Bronchial epithelial cell (primary cell): ENCODE measurements at regions not wholly inside any gene's neighbourhood (a gene's known extent, or its start where the extent isn't known, plus 50 kb on each side); places are given as distances from the start of the nearest gene placed in this dataset.

Experiments
- DNase-seq: peaks from one replicate; pipeline ENCODE4 v3.0.0-alpha.2; 2010; ENCODE audit warnings: low read depth
- FAIRE-seq: peaks from 2 replicates; lab custom pipeline; 2011; peaks lifted over from hg19 to GRCh38; lab: Jason Lieb, UNC
- H3K27me3 ChIP-seq: 2 replicates; pipeline ENCODE4 v1.5.1; 2011; ENCODE audit warnings: low read length; ENCODE audit not compliant: control insufficient read depth, insufficient read depth
- H3K36me3 ChIP-seq: 2 replicates; pipeline ENCODE4 v1.5.1; 2011; ENCODE audit warnings: low read length; ENCODE audit not compliant: control insufficient read depth, insufficient read depth
- H3K4me3 ChIP-seq: 2 replicates; pipeline ENCODE4 v1.5.1; 2011; ENCODE audit warnings: mild to moderate bottlenecking, low read depth, low read length, control low read depth
- TF ChIP-seq, protein P1 (sequence below): IDR thresholded peaks from 2 replicates; pipeline ENCODE4 v1.5.1; 2011; ENCODE audit warnings: mild to moderate bottlenecking, moderate library complexity, low read length, control low read depth, inconsistent platforms; ENCODE audit not compliant: insufficient read depth, severe bottlenecking

DNA sequence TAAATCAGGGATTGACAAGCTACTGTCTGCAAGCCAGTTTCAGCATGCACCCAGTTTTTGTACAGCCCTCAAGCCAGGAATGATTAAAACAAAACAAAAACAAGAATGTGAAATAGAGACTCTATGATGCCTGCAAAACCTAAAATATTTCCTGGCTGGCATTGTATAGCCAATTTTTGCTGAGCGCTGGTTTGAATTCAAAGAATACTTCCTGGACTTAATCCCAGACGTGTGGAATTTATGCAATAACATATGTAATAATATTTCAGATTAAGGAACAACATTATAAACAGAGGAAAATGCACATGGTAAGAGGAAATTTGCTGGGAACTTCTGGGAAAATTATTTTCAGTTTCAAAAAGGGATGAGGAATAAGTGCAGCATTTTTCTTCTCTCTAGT is 148.1 kb upstream of the RPRM start:
- DNase-seq (no peak), FAIRE-seq (no peak)
- TF ChIP-seq, protein P1, sequence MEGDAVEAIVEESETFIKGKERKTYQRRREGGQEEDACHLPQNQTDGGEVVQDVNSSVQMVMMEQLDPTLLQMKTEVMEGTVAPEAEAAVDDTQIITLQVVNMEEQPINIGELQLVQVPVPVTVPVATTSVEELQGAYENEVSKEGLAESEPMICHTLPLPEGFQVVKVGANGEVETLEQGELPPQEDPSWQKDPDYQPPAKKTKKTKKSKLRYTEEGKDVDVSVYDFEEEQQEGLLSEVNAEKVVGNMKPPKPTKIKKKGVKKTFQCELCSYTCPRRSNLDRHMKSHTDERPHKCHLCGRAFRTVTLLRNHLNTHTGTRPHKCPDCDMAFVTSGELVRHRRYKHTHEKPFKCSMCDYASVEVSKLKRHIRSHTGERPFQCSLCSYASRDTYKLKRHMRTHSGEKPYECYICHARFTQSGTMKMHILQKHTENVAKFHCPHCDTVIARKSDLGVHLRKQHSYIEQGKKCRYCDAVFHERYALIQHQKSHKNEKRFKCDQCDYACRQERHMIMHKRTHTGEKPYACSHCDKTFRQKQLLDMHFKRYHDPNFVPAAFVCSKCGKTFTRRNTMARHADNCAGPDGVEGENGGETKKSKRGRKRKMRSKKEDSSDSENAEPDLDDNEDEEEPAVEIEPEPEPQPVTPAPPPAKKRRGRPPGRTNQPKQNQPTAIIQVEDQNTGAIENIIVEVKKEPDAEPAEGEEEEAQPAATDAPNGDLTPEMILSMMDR = no peak
- no peak overlapping the region for H3K4me3 ChIP-seq
- no peaks in the 10 kb centered on the region for H3K27me3 ChIP-seq
- no peaks in the 10 kb centered on the region for H3K36me3 ChIP-seq

DNA sequence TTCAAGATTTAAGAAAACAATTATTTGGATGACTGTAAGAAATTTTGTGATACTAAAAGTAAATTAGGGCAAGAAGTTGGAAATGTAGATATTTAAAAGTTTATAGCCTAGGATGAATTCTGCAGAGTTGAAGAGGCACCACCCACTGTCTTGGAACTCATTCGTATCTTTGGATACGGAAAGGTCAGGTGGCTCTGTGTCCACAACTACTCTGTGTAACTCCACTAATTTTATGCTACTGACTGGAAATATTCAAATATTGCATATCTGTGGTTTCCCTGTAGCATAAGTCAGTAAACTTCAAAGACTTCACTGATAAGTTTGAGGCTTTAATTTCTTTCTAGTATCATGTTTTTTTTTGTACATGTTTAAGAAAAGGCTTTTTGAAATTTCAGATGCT is 156.9 kb upstream of the RPRM start:
- TF ChIP-seq, protein P1 = no peak
- H3K27me3 ChIP-seq = no peaks in the 10 kb centered on the region
- no peak for FAIRE-seq
- DNase-seq = no peak
- no peaks in the 10 kb centered on the region for H3K36me3 ChIP-seq
- no peak overlapping the region for H3K4me3 ChIP-seq

DNA sequence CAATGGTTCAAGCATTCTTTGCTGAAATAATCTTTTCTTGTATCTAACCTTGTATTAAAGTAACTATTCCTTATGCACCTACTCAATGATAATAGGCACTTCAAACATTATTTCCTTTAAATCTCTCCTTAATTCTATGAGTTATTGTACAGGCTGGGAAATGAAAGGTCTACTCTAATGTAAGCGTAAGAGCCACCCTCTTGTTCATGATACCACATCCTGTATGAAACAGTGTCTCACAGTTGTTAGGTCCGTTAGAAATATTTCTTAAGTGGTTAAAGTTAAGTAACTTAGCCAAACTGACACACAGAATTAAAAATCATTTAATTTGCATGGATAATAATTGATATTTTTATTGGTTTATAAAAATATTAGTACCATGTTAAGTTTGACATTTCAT is 162.5 kb upstream of the RPRM start:
- DNase-seq (no peak), FAIRE-seq (no peak)
- Histone ChIP-seq H3K4me3 (no peak overlapping the region), H3K36me3 (no peaks in the 10 kb centered on the region), H3K27me3 (no peaks in the 10 kb centered on the region)
- TF ChIP-seq, protein P1 = no peak

DNA sequence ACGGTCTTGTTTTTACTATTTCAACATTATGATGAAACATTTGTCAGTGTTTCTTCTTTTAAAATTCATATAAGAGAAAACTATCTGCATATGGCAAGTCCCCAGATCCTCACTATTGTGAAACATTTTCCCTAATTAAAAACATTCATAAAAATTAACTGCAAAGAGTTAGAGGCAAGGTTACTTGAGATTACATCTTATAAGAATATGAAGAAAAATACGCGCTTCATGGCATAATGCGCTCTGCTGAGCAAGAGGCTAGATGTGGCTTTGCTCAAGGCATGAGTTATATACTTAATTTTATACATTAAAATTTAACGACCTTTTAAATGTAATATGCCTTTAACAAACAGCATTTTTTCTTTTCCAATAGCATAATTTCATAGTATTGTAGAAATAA is 166.4 kb upstream of the RPRM start:
- no peaks in the 10 kb centered on the region for H3K36me3 ChIP-seq
- TF ChIP-seq, protein P1 = no peak
- no peak for DNase-seq
- no peak for FAIRE-seq
- H3K4me3 ChIP-seq = no peak overlapping the region
- no peaks in the 10 kb centered on the region for H3K27me3 ChIP-seq

DNA sequence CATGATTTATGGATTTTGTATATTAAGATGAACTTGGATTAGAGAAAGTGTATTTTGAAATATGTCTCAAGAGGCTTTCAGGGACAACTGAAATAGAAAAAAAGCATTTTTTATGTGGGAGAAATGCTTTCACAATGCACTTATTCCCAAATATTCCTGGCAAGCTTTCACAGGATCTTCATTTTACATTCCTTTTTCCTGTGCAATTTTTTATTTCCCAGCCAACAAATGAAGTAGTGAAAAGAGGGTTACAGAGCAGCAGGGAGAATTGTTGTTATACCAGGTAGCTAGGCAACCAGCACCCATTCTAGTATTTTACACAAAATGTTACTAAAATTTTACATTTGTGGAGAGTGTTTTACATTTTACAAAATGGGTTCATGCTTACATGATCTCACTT is 167.0 kb upstream of the RPRM start:
- FAIRE-seq (no peak), DNase-seq (no peak)
- Histone ChIP-seq H3K27me3 (no peaks in the 10 kb centered on the region), H3K36me3 (no peaks in the 10 kb centered on the region), H3K4me3 (no peak overlapping the region)
- TF ChIP-seq, protein P1 = no peak

DNA sequence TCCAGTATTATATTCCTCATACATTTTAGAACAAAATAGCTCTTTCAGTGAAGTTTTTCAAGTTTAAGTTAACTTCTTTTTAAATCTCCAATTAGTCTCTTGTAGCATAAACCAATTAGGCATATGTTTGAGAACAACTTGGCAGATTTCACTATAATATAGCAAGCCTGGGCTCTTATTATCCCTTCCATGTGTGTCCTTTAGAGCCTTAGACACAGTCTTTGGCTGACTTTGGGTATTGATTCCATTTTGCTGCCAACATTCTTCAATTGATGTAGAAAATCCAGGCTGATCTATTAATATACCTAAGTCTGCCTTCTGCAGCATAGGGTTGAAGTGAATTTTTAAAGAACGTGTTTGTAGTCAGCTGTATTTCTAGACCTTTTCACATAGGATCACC is 179.1 kb upstream of the RPRM start:
- H3K27me3 ChIP-seq = no peaks in the 10 kb centered on the region
- DNase-seq (no peak), FAIRE-seq (no peak)
- H3K36me3 ChIP-seq = no peaks in the 10 kb centered on the region
- H3K4me3 ChIP-seq = no peak overlapping the region
- TF ChIP-seq, protein P1 = no peak
